SK-N-SH (cell line): ENCODE measurements at regions not wholly inside any gene's neighbourhood (a gene's known extent, or its start where the extent isn't known, plus 50 kb on each side); places are given as distances from the start of the nearest gene placed in this dataset.

Experiments used
- CTCF ChIA-PET: fragments of 300-600, 350-600 bp; formaldehyde crosslinking; extraction: SDS; loops from one replicate; lab custom pipeline; 2021; lab: Yijun Ruan, JAX
- POLR2A ChIA-PET: fragments of 350-600 bp; sonication (Branson Sonifier 250); formaldehyde crosslinking; extraction: SDS; loops from one replicate; lab custom pipeline; 2020; ENCODE audit warnings: antibody characterized with exemption, inconsistent platforms; lab: Yijun Ruan, JAX
- DNase-seq: peaks from one replicate; pipeline ENCODE4 v3.0.0; 2012
- H2AFZ ChIP-seq: fragments of 200-600 bp; sonication (generic); 2 replicates; pipeline ENCODE4 v1.8.1; 2016; ENCODE audit warnings: antibody characterized with exemption, mild to moderate bottlenecking, low read depth
- H3F3A ChIP-seq: fragments of 200-600 bp; sonication (generic); replicated peaks from 2 replicates; pipeline ENCODE3; 2016; ENCODE audit warnings: antibody characterized with exemption, mild to moderate bottlenecking; ENCODE audit not compliant: insufficient read depth
- H3K27ac ChIP-seq, 2 experiments: fragments of 200-500 bp in 1 of 2; fragments of 200-600 bp in 1 of 2; sonication (Bioruptor generic) in 1 of 2; sonication (generic), shearing (Covaris generic) in 1 of 2; 2 replicates each; pipeline versions ENCODE4 v1.5.1 to v1.6.1; 2014 to 2016; ENCODE audit warnings: low read depth in 2 of 2, inconsistent platforms in 1 of 2, low read length in 1 of 2, mild to moderate bottlenecking in 1 of 2, mixed read lengths in 1 of 2
- H3K27me3 ChIP-seq: fragments of 200-600 bp; sonication (generic), shearing (Covaris generic); 2 replicates; pipeline ENCODE4 v1.6.1; 2016; ENCODE audit warnings: mixed run types; ENCODE audit not compliant: insufficient read depth
- H3K36me3 ChIP-seq, 2 experiments: fragments of 200-500 bp in 1 of 2; fragments of 200-600 bp in 1 of 2; sonication (Bioruptor generic) in 1 of 2; sonication (generic) in 1 of 2; replicated peaks in 1 of 2; 2 replicates each; pipeline versions ENCODE3 to v1.5.1; 2014 to 2016; ENCODE audit warnings: low read length in 1 of 2, mild to moderate bottlenecking in 1 of 2; ENCODE audit not compliant: insufficient read depth in 2 of 2, control insufficient read depth in 1 of 2
- H3K4me1 ChIP-seq, 2 experiments: fragments of 200-500 bp in 1 of 2; fragments of 200-600 bp in 1 of 2; sonication (Bioruptor generic) in 1 of 2; sonication (generic), shearing (Covaris generic) in 1 of 2; 2 replicates each; pipeline versions ENCODE4 v1.5.1 to v1.6.1; 2014 to 2016; ENCODE audit warnings: low read depth in 1 of 2, low read length in 1 of 2, mixed run types in 1 of 2; ENCODE audit not compliant: insufficient read depth in 2 of 2, control insufficient read depth in 1 of 2
- H3K4me2 ChIP-seq: fragments of 200-600 bp; sonication (generic), shearing (Covaris generic); 2 replicates; pipeline ENCODE4 v1.6.1; 2017; ENCODE audit warnings: mixed run types
- H3K4me3 ChIP-seq, 2 experiments: fragments of 200-500 bp in 1 of 2; fragments of 200-600 bp in 1 of 2; sonication (Bioruptor generic) in 1 of 2; sonication (generic), shearing (Covaris generic) in 1 of 2; 2 replicates each; pipeline versions ENCODE4 v1.5.1 to v1.8.1; 2014 to 2016; ENCODE audit warnings: low read depth in 2 of 2, inconsistent platforms in 1 of 2, low read length in 1 of 2, mild to moderate bottlenecking in 1 of 2, mixed read lengths in 1 of 2, moderate library complexity in 1 of 2
- H3K79me2 ChIP-seq: fragments of 200-600 bp; sonication (generic); 2 replicates; pipeline ENCODE4 v1.8.1; 2017; ENCODE audit warnings: mild to moderate bottlenecking; ENCODE audit not compliant: insufficient read depth
- H3K9ac ChIP-seq: fragments of 200-600 bp; sonication (generic); 2 replicates; pipeline ENCODE4 v1.6.1; 2017; ENCODE audit warnings: mixed run types
- H3K9me2 ChIP-seq: fragments of 200-600 bp; sonication (generic); 2 replicates; pipeline ENCODE4 v1.6.1; 2017; ENCODE audit warnings: mixed run types
- H3K9me3 ChIP-seq: fragments of 200-600 bp; sonication (generic); 2 replicates; pipeline ENCODE4 v1.6.1; 2017; ENCODE audit warnings: mixed run types, mild to moderate bottlenecking, moderate library complexity
- H4K20me1 ChIP-seq: fragments of 200-600 bp; sonication (generic); 2 replicates; pipeline ENCODE4 v1.6.1; 2017; ENCODE audit warnings: mild to moderate bottlenecking, mixed run types; ENCODE audit not compliant: insufficient read depth
- CHD2 ChIP-seq: fragments of 150-350 bp; IDR thresholded peaks from 2 replicates; pipeline ENCODE4 v1.6.1; 2018; ENCODE audit warnings: low read length; ENCODE audit not compliant: partially characterized antibody
- ELF1 ChIP-seq: IDR thresholded peaks from 2 replicates; pipeline ENCODE4 v1.4.0; 2012
- EZH2phosphoT487 ChIP-seq: fragments of 200-600 bp; sonication (generic); IDR thresholded peaks from 2 replicates; pipeline ENCODE4 v1.6.1; 2017; ENCODE audit warnings: low read depth, mixed run types, mild to moderate bottlenecking, antibody characterized with exemption, moderate library complexity, borderline replicate concordance
- GATA2 ChIP-seq: sonication (generic); formaldehyde crosslinking; IDR thresholded peaks from 2 replicates; pipeline ENCODE4 v1.5.0; 2020; ENCODE audit warnings: mild to moderate bottlenecking, missing genetic modification reagents
- JUND ChIP-seq: IDR thresholded peaks from 2 replicates; pipeline ENCODE4 v1.4.0; 2012
- PBX3 ChIP-seq: IDR thresholded peaks from 2 replicates; pipeline ENCODE4; 2012
- RCOR1 ChIP-seq: fragments of 150-350 bp; IDR thresholded peaks from 2 replicates; pipeline ENCODE4 v1.6.1; 2017; ENCODE audit warnings: antibody characterized with exemption, low read length
- REST ChIP-seq: IDR thresholded peaks from 2 replicates; pipeline ENCODE4 v1.6.1; 2012; ENCODE audit warnings: mild to moderate bottlenecking, low read depth, low read length, moderate library complexity
- SIN3A ChIP-seq: IDR thresholded peaks from 2 replicates; pipeline ENCODE4 v1.6.1; 2012; ENCODE audit warnings: low read depth, mild to moderate bottlenecking, low read length, moderate library complexity, borderline replicate concordance
- TAF1 ChIP-seq: IDR thresholded peaks from 2 replicates; pipeline ENCODE4 v1.6.1; 2012; ENCODE audit warnings: low read depth, mild to moderate bottlenecking, low read length, moderate library complexity, borderline replicate concordance
- TCF12 ChIP-seq: IDR thresholded peaks from 2 replicates; pipeline ENCODE4 v1.4.0; 2012
- TEAD4 ChIP-seq: IDR thresholded peaks from 2 replicates; pipeline ENCODE4 v1.4.0; 2012; ENCODE audit warnings: mild to moderate bottlenecking, borderline replicate concordance; ENCODE audit not compliant: insufficient read depth
- WGBS: methylation state at CpG from one replicate; pipeline ENCODE4 v1.1.6; 2017; ENCODE audit warnings: low lambda C conversion rate; 5-methylcytosine and 5-hydroxymethylcytosine counted together

GRCh38 chr3:34362910-34363309 lies 564.5 kb downstream of the PDCD6IP start:
- no peaks in the 10 kb centered on the region for H3K9me3 ChIP-seq
- H3K27ac ChIP-seq: no peak overlapping the region
- no peaks in the 10 kb centered on the region for H4K20me1 ChIP-seq
- H3K9ac ChIP-seq: no peak overlapping the region
- DNase-seq: no peak
- no peak overlapping the region for H2AFZ ChIP-seq
- H3K79me2 ChIP-seq: no peaks in the 10 kb centered on the region
- no peak overlapping the region for H3K4me3 ChIP-seq
- ChIA-PET CTCF (interaction anchor here (0.6 kb wide), 1 partner anchor 479 kb away, joined by 3 read pairs; no protein-coding TSS in a partner anchor), POLR2A (no interaction called here)
- H3K4me2 ChIP-seq: no peak overlapping the region
- 6% methylated on average over 5 of the region's 5 CpGs for WGBS
- no peaks in the 10 kb centered on the region for H3F3A ChIP-seq
- TF ChIP-seq ELF1: no peak
- no peak for TF ChIP-seq TEAD4
- no peak for TF ChIP-seq EZH2phosphoT487
- no peak for TF ChIP-seq PBX3
- H3K36me3 ChIP-seq: no peaks in the 10 kb centered on the region
- H3K27me3 ChIP-seq: no peaks in the 10 kb centered on the region
- H3K4me1 ChIP-seq: no peaks in the 10 kb centered on the region
- H3K9me2 ChIP-seq: no peaks in the 10 kb centered on the region

- TF ChIP-seq GATA2 (CRISPR knock-in tag): no peak
- TF ChIP-seq TCF12: no peak
- no peak for TF ChIP-seq RCOR1
- no peak for TF ChIP-seq JUND
- TF ChIP-seq SIN3A: no peak
- TF ChIP-seq TAF1: no peak
- no peak for TF ChIP-seq PBX3
- TF ChIP-seq REST: no peak
- no peak for TF ChIP-seq EZH2phosphoT487
- no peak for TF ChIP-seq CHD2
- TF ChIP-seq ELF1: no peak
- TF ChIP-seq, all 33 proteins: peak for 0
- H3K27me3 ChIP-seq: no peaks in the 10 kb centered on the region
Measured at GRCh38 chr3:34363881-34364280, 565.5 kb downstream of the PDCD6IP start.

More at GRCh38 chr3:34363881-34364280, 565.5 kb downstream of the PDCD6IP start:
- Histone ChIP-seq H3K4me3 (no peak overlapping the region), H3K4me2 (no peak overlapping the region), H3K36me3 (no peaks in the 10 kb centered on the region), H3K79me2 (no peaks in the 10 kb centered on the region), H3K4me1 (no peaks in the 10 kb centered on the region), H3K27ac (no peak overlapping the region), H3K9me2 (no peaks in the 10 kb centered on the region), H3K9ac (no peak overlapping the region), H4K20me1 (no peaks in the 10 kb centered on the region), H2AFZ (no peak overlapping the region), H3K9me3 (no peaks in the 10 kb centered on the region), H3F3A (no peaks in the 10 kb centered on the region)
- ChIA-PET CTCF (no interaction called here), POLR2A (no interaction called here)
- no peak for DNase-seq
